HG03135 (cell line): ENCODE measurements at regions not wholly inside any gene's neighbourhood (a gene's known extent, or its start where the extent isn't known, plus 50 kb on each side); places are given as distances from the start of the nearest gene placed in this dataset.

Source experiments
- ATAC-seq: cut with Tn5 transposase; IDR thresholded peaks from one replicate; pipeline ENCODE4 v1.9.1; 2021; ENCODE audit warnings: mild to moderate bottlenecking, moderate library complexity; ENCODE audit not compliant: unreplicated experiment

- ATAC-seq: no peak
These were observed 860.7 kb downstream of the PCDH7 start for GRCh38 chr4:31580843-31581242.

- ATAC-seq: no peak
These were observed 865.3 kb downstream of the PCDH7 start for GRCh38 chr4:31585503-31585902.

- no peak for ATAC-seq
These were observed 872.1 kb downstream of the PCDH7 start for GRCh38 chr4:31592293-31592692.

- no peak for ATAC-seq
These were observed 875.3 kb downstream of the PCDH7 start for GRCh38 chr4:31595496-31595895.

- ATAC-seq: no peak
These were observed 878.5 kb downstream of the PCDH7 start for GRCh38 chr4:31598639-31599038.

- ATAC-seq: no peak
These were observed 881.6 kb downstream of the PCDH7 start for GRCh38 chr4:31601793-31602192.

GRCh38 chr4:31613946-31614623 lies 893.9 kb downstream of the PCDH7 start:
- ATAC-seq: no peak

- ATAC-seq: no peak
These were observed 897.5 kb downstream of the PCDH7 start for GRCh38 chr4:31617667-31618066.

GRCh38 chr4:31620476-31620875 lies 900.3 kb downstream of the PCDH7 start:
- no peak for ATAC-seq

- no peak for ATAC-seq
These were observed 925.1 kb downstream of the PCDH7 start for GRCh38 chr4:31645236-31645635.

GRCh38 chr4:31647786-31648185 lies 927.6 kb downstream of the PCDH7 start:
- no peak for ATAC-seq

GRCh38 chr4:31649878-31650277 lies 929.7 kb downstream of the PCDH7 start:
- no peak for ATAC-seq

GRCh38 chr4:31651541-31651940 lies 931.4 kb downstream of the PCDH7 start:
- no peak for ATAC-seq

- no peak for ATAC-seq
These were observed 935.2 kb downstream of the PCDH7 start for GRCh38 chr4:31655328-31655727.

- no peak for ATAC-seq
These were observed 937.8 kb downstream of the PCDH7 start for GRCh38 chr4:31657859-31658570.

- ATAC-seq: no peak
These were observed 940.7 kb downstream of the PCDH7 start for GRCh38 chr4:31660916-31661315.

- ATAC-seq: no peak
These were observed 942.8 kb downstream of the PCDH7 start for GRCh38 chr4:31662951-31663350.

- ATAC-seq: no peak
These were observed 947.5 kb downstream of the PCDH7 start for GRCh38 chr4:31667686-31668085.

- no peak for ATAC-seq
These were observed 954.3 kb downstream of the PCDH7 start for GRCh38 chr4:31674313-31674947.

- ATAC-seq: no peak
These were observed 958.2 kb downstream of the PCDH7 start for GRCh38 chr4:31678356-31678755.

GRCh38 chr4:31682796-31683195 lies 962.6 kb downstream of the PCDH7 start:
- no peak for ATAC-seq

- ATAC-seq: no peak
These were observed 967.7 kb downstream of the PCDH7 start for GRCh38 chr4:31687717-31688342.
